Common myeloid progenitor, CD34-positive (primary cell): ENCODE measurements at regions not wholly inside any gene's neighbourhood (a gene's known extent, or its start where the extent isn't known, plus 50 kb on each side); places are given as distances from the start of the nearest gene placed in this dataset.
"Not testable (repeated sequence)": the region's sequence is repeated elsewhere in the genome, so short reads cannot be mapped to it uniquely, and the experiment has no call there.

ENCODE experiments used
- CTCF ChIA-PET: fragments of 350-600 bp; sonication (Branson Sonifier 250); formaldehyde crosslinking; loops from one replicate; lab custom pipeline; 2021; ENCODE audit warnings: antibody characterized with exemption; lab: Charles Lee
- POLR2A ChIA-PET: fragments of 350-600 bp; sonication (Branson Sonifier 250); formaldehyde crosslinking; loops from one replicate; lab custom pipeline; 2021; ENCODE audit warnings: antibody characterized with exemption; lab: Charles Lee
- DNase-seq, 3 donors: peaks; one replicate each; pipeline versions ENCODE4 v3.0.0 to v3.0.0-alpha.2; 2013
- H3K27ac ChIP-seq, 2 experiments: 1 replicate in 1 of 2; 2 replicates in 1 of 2; pipeline ENCODE4 v1.7.0; 2013; ENCODE audit warnings: inconsistent platforms in 2 of 2, low read length in 2 of 2, mild to moderate bottlenecking in 2 of 2, low read depth in 1 of 2, moderate library complexity in 1 of 2; ENCODE audit not compliant: severe bottlenecking in 2 of 2, insufficient read depth in 1 of 2, poor library complexity in 1 of 2
- H3K27me3 ChIP-seq, 5 experiments: replicated peaks in 2 of 5; 1 replicate in 3 of 5; 2 replicates in 2 of 5; pipeline versions ENCODE4 v1.6.1 to v1.7.0; 2013; ENCODE audit warnings: low read length in 4 of 5, mild to moderate bottlenecking in 2 of 5, moderate library complexity in 2 of 5, inconsistent platforms in 1 of 5; ENCODE audit not compliant: insufficient read depth in 5 of 5, control insufficient read depth in 4 of 5
- H3K36me3 ChIP-seq, 4 experiments: 1 replicate in 2 of 4; 2 replicates in 2 of 4; pipeline versions ENCODE4 v1.6.1 to v1.7.0; 2013; ENCODE audit warnings: low read length in 3 of 4, control low read depth in 1 of 4, mild to moderate bottlenecking in 1 of 4; ENCODE audit not compliant: control insufficient read depth in 4 of 4, insufficient read depth in 4 of 4
- H3K4me1 ChIP-seq, 4 experiments: 1 replicate in 3 of 4; 2 replicates in 1 of 4; pipeline versions ENCODE4 v1.6.1 to v1.7.1; 2013; ENCODE audit warnings: low read length in 3 of 4, mild to moderate bottlenecking in 3 of 4, control low read depth in 1 of 4, inconsistent platforms in 1 of 4, moderate library complexity in 1 of 4; ENCODE audit not compliant: control insufficient read depth in 4 of 4, insufficient read depth in 4 of 4; ENCODE audit errors: control extremely low read depth in 1 of 4
- H3K4me3 ChIP-seq, 7 experiments: 1 replicate in 4 of 7; 2 replicates in 3 of 7; pipeline versions ENCODE4 v1.5.1 to v1.7.0; 2013; ENCODE audit warnings: mild to moderate bottlenecking in 7 of 7, low read length in 6 of 7, moderate library complexity in 6 of 7, inconsistent platforms in 2 of 7, low read depth in 2 of 7, control low read depth in 1 of 7; ENCODE audit not compliant: insufficient read depth in 4 of 7, control insufficient read depth in 1 of 7; ENCODE audit errors: extremely low read depth in 1 of 7
- H3K9me3 ChIP-seq, 5 experiments: 1 replicate in 4 of 5; 2 replicates in 1 of 5; pipeline versions ENCODE4 v1.6.1 to v1.7.1; 2013; ENCODE audit warnings: low read length in 4 of 5, mild to moderate bottlenecking in 2 of 5, inconsistent platforms in 1 of 5, low read depth in 1 of 5, moderate library complexity in 1 of 5; ENCODE audit not compliant: control insufficient read depth in 4 of 5, insufficient read depth in 2 of 5; ENCODE audit errors: control extremely low read depth in 1 of 5
- WGBS: methylation state at CpG from one replicate; pipeline ENCODE4 v1.1.5; 2013; ENCODE audit not compliant: insufficient coverage; 5-methylcytosine and 5-hydroxymethylcytosine counted together

GRCh38 chr10:9347933-9348332 is 1293.4 kb downstream of the GATA3 start:
- H3K9me3 ChIP-seq, H3K27me3 ChIP-seq, POLR2A ChIA-PET, H3K36me3 ChIP-seq, H3K4me3 ChIP-seq, H3K27ac ChIP-seq, DNase-seq, H3K4me1 ChIP-seq: not testable (repeated sequence)
- CTCF ChIA-PET: interaction anchor here (1.1 kb wide), 1 partner anchor 1329 kb away, joined by 3 read pairs; no protein-coding TSS in a partner anchor
- no CpG with 5 or more reads among the region's 3 CpGs for WGBS

- H3K27ac ChIP-seq: no peak overlapping the region
- no peaks in the 10 kb centered on the region for H3K27me3 ChIP-seq
- ChIA-PET CTCF (no interaction called here), POLR2A (no interaction called here)
- H3K4me1 ChIP-seq: no peaks in the 10 kb centered on the region
- H3K9me3 ChIP-seq: no peaks in the 10 kb centered on the region
- H3K36me3 ChIP-seq: no peaks in the 10 kb centered on the region
- no peak overlapping the region for H3K4me3 ChIP-seq
- WGBS: 93% methylated on average over 4 of the region's 4 CpGs
- DNase-seq: no peak
Measured at GRCh38 chr10:9357471-9357870, 1303.0 kb downstream of the GATA3 start.

GRCh38 chr10:9362721-9363120 is 1308.2 kb downstream of the GATA3 start:
- no peak for DNase-seq
- no CpG with 5 or more reads among the region's 5 CpGs for WGBS
- Histone ChIP-seq H3K27me3 (no peaks in the 10 kb centered on the region), H3K4me1 (no peaks in the 10 kb centered on the region), H3K27ac (no peak overlapping the region), H3K36me3 (no peaks in the 10 kb centered on the region), H3K9me3 (no peaks in the 10 kb centered on the region), H3K4me3 (no peak overlapping the region)
- POLR2A ChIA-PET: no interaction called here
- CTCF ChIA-PET: interaction anchor here (1.5 kb wide), 1 partner anchor 20 kb away, joined by 3 read pairs; no protein-coding TSS in a partner anchor

- no peaks in the 10 kb centered on the region for H3K9me3 ChIP-seq
- no peak overlapping the region for H3K4me3 ChIP-seq
- ChIA-PET CTCF (no interaction called here), POLR2A (no interaction called here)
- 97% methylated on average over 14 of the region's 15 CpGs for WGBS
- H3K27me3 ChIP-seq: no peaks in the 10 kb centered on the region
- H3K36me3 ChIP-seq: no peaks in the 10 kb centered on the region
- DNase-seq: no peak
- H3K4me1 ChIP-seq: no peaks in the 10 kb centered on the region
- no peak overlapping the region for H3K27ac ChIP-seq
Measured at GRCh38 chr10:9379183-9379582, 1324.7 kb downstream of the GATA3 start.

GRCh38 chr10:9381733-9382532 is 1327.4 kb downstream of the GATA3 start:
- CTCF ChIA-PET: no interaction called here

GRCh38 chr10:9382533-9382866 is 1328.0 kb downstream of the GATA3 start:
- 90% methylated on average over 2 of the region's 3 CpGs for WGBS
- Histone ChIP-seq H3K4me3 (no peak overlapping the region), H3K27me3 (no peaks in the 10 kb centered on the region), H3K4me1 (no peaks in the 10 kb centered on the region), H3K9me3 (no peaks in the 10 kb centered on the region), H3K27ac (no peak overlapping the region), H3K36me3 (no peaks in the 10 kb centered on the region)
- no peak for DNase-seq
- CTCF ChIA-PET: no interaction called here
- POLR2A ChIA-PET: no interaction called here

More at GRCh38 chr10:9381733-9382532, 1327.4 kb downstream of the GATA3 start:
- POLR2A ChIA-PET: no interaction called here
- H3K27ac ChIP-seq: no peak overlapping the region
- H3K4me3 ChIP-seq: no peak overlapping the region
- 98% methylated on average over 5 of the region's 5 CpGs for WGBS
- no peaks in the 10 kb centered on the region for H3K36me3 ChIP-seq
- H3K27me3 ChIP-seq: no peaks in the 10 kb centered on the region
- no peaks in the 10 kb centered on the region for H3K4me1 ChIP-seq
- no peaks in the 10 kb centered on the region for H3K9me3 ChIP-seq
- DNase-seq: no peak

- Histone ChIP-seq H3K27ac (no peak overlapping the region), H3K4me3 (no peak overlapping the region), H3K4me1 (no peaks in the 10 kb centered on the region), H3K36me3 (no peaks in the 10 kb centered on the region), H3K27me3 (no peaks in the 10 kb centered on the region), H3K9me3 (peaks cover 0 to 6% (median 0%) of the 10 kb centered on the region in 5 experiments)
- ChIA-PET POLR2A (no interaction called here), CTCF (no interaction called here)
- WGBS: no CpG with 5 or more reads among the region's 3 CpGs
- no peak for DNase-seq
Measured at GRCh38 chr10:9390516-9390915, 1336.0 kb downstream of the GATA3 start.
